ENCODE measurements at regions not wholly inside any gene's neighbourhood (a gene's known extent, or its start where the extent isn't known, plus 50 kb on each side); places are given as distances from the start of the nearest gene placed in this dataset.

GRCh38 chr11:87628026-87628580, 547.1 kb downstream of the RAB38 start (continued):
- TF ChIP-seq USF2 (IDR thresholded peaks at IDR 0.05; ENCODE audit: low read length), result no peak
- no peak for TF ChIP-seq CEBPB (IDR thresholded peaks at IDR 0.05; ENCODE audit: low read depth, low read length)
- TF ChIP-seq CHD7 (IDR thresholded peaks at IDR 0.05; ENCODE audit: insufficient replicate concordance, low read length), result no peak
- no peak for TF ChIP-seq FOSL1 (IDR thresholded peaks at IDR 0.05; ENCODE audit: insufficient read depth, low read depth, low read length)
- TF ChIP-seq MAFK (IDR thresholded peaks at IDR 0.05; ENCODE audit: low read depth, low read length), result no peak
- no peak for TF ChIP-seq KDM4A (IDR thresholded peaks at IDR 0.05; ENCODE audit: low read depth, low read length, severe bottlenecking)
